OCI-LY3 (cell line): ENCODE measurements at regions not wholly inside any gene's neighbourhood (a gene's known extent, or its start where the extent isn't known, plus 50 kb on each side); places are given as distances from the start of the nearest gene placed in this dataset.
"Not testable (repeated sequence)": the region's sequence is repeated elsewhere in the genome, so short reads cannot be mapped to it uniquely, and the experiment has no call there.

ENCODE experiments used
- EZH2phosphoT487 ChIP-seq: fragments of 200-600 bp; shearing (Covaris generic); IDR thresholded peaks from 2 replicates; pipeline ENCODE4 v1.6.1; 2018; ENCODE audit warnings: antibody characterized with exemption, mixed run types, low read depth
- TF ChIP-seq, protein P1 (sequence below): fragments of 200-600, 300-600 bp; sonication (generic); IDR thresholded peaks from 2 replicates; pipeline ENCODE4 v1.5.1; 2014; ENCODE audit warnings: antibody characterized with exemption, low read length, low read depth

DNA sequence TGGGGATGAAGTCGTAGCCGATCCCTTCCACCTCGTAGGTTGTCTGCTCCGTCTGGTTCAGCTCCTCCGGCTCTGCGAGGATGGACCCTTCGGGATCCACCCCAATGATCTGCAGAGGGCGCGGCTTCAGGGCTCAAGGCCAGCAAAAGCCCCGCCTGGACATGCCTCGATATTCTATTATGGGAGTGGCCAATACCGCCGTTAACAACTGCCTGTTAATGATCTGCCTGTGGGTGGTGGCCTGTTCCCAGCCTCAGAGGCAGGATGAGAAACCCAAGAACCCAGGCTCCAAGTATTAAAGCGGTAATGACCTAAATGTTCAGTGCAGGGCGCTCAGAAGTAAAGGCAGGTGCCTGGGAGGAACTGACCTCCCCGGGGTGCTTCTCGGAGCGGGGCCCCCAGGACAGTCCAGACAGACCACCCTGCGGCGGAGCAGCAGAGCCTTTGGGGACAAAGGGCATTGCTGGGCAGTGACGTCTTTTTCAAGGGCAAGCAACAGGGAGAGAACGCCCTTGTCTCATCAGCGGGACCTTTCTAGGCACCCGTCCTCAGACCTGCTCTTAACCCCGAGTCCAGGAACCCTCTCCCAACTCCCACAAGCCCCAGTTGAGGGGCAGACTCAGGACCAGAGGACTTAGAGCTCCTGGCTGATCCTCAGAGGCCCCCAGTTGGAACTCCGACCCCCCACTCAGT is 4066.6 kb upstream of the TPTE start:
- TF ChIP-seq, protein P1, sequence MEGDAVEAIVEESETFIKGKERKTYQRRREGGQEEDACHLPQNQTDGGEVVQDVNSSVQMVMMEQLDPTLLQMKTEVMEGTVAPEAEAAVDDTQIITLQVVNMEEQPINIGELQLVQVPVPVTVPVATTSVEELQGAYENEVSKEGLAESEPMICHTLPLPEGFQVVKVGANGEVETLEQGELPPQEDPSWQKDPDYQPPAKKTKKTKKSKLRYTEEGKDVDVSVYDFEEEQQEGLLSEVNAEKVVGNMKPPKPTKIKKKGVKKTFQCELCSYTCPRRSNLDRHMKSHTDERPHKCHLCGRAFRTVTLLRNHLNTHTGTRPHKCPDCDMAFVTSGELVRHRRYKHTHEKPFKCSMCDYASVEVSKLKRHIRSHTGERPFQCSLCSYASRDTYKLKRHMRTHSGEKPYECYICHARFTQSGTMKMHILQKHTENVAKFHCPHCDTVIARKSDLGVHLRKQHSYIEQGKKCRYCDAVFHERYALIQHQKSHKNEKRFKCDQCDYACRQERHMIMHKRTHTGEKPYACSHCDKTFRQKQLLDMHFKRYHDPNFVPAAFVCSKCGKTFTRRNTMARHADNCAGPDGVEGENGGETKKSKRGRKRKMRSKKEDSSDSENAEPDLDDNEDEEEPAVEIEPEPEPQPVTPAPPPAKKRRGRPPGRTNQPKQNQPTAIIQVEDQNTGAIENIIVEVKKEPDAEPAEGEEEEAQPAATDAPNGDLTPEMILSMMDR = not testable (repeated sequence)
- TF ChIP-seq EZH2phosphoT487 = not testable (repeated sequence)
